Choroid plexus epithelial cell (primary cell): ENCODE measurements at regions not wholly inside any gene's neighbourhood (a gene's known extent, or its start where the extent isn't known, plus 50 kb on each side); places are given as distances from the start of the nearest gene placed in this dataset.
A peak's percentile ranks its signal among the peaks of the same experiment; 100 is the strongest.

Experiments used
- DNase-seq: peaks from one replicate; pipeline ENCODE4 v3.0.0-alpha.2; 2010; ENCODE audit warnings: low read depth
- H3K4me3 ChIP-seq: 2 replicates; pipeline ENCODE4 v1.5.1; 2011; ENCODE audit warnings: low read depth, mild to moderate bottlenecking, control low read depth, low read length, moderate library complexity
- TF ChIP-seq, protein P1 (sequence below): conservative IDR thresholded peaks from 2 replicates; pipeline ENCODE4 v1.5.1; 2011; ENCODE audit warnings: low read depth, mild to moderate bottlenecking, control low read depth, inconsistent platforms, low read length, moderate library complexity

DNA sequence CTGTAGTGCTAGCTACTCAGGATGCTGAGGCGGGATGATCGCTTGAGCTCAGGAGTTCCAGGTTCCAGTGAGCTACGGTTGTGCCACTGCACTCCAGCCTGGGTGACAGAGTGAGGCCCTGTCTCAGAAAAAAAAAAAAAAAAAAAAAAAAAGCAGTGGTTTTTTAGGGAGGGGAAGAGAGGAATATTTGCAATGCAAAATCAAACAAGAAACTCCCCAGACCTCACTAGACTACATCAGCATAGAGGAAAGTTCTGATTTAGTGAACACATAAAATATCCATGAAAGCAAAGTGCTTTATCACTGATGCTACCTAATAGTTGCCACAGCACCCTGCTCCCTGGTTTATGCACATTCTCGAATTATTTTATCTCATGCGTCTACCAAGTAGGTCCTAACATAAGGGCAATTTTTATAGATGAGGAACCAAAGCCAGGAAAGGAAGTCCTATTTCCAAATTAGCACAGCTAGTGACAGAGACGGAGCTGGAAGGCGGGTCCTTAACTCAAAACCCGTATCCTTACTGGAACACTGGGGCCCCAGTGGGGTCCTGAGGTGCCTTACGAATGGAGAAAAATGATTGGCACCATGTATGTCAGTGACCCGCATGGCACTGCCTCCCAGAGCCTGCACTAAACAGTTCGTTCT is 50.7 kb upstream of the GPR157 start:
- TF ChIP-seq, protein P1, sequence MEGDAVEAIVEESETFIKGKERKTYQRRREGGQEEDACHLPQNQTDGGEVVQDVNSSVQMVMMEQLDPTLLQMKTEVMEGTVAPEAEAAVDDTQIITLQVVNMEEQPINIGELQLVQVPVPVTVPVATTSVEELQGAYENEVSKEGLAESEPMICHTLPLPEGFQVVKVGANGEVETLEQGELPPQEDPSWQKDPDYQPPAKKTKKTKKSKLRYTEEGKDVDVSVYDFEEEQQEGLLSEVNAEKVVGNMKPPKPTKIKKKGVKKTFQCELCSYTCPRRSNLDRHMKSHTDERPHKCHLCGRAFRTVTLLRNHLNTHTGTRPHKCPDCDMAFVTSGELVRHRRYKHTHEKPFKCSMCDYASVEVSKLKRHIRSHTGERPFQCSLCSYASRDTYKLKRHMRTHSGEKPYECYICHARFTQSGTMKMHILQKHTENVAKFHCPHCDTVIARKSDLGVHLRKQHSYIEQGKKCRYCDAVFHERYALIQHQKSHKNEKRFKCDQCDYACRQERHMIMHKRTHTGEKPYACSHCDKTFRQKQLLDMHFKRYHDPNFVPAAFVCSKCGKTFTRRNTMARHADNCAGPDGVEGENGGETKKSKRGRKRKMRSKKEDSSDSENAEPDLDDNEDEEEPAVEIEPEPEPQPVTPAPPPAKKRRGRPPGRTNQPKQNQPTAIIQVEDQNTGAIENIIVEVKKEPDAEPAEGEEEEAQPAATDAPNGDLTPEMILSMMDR: no peak
- peak overlapping the region; percentile 82 for H3K4me3 ChIP-seq
- no peak for DNase-seq

DNA sequence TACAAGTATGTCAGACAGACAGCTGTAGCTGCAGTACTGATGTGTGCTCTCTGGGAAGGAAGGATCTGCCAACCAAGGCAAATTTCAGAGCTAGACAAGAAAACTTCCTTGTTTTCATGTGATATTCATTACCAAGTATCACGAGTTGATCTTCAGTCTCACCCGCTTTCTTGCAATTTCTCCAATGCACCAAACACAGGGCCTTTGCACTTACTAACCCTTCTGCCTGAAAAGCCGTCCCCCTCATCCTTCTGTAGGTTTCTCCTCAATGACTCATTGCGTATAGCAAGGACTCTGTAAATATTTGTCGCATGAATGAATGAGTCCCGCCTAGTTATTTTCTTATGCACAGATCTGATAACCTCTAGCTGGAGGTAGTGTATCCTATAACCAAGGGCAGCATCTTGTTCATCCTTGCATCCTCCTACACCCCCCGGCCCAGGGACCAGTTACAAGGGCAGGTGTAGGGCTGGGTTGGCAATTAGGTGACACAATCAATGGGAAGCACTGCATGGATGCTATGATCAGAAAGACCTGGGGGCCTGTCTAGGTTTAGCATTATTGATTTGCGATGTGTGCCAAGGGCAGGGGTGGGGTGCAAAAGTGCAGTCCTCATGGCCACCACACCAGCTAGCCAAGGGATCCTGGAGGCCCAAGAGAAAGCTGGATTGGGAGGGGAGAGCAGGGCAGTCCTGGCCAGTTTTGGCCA is 51.4 kb upstream of the GPR157 start:
- peak overlapping the region; percentile 82 for H3K4me3 ChIP-seq
- DNase-seq: no peak
- TF ChIP-seq, protein P1: no peak

DNA sequence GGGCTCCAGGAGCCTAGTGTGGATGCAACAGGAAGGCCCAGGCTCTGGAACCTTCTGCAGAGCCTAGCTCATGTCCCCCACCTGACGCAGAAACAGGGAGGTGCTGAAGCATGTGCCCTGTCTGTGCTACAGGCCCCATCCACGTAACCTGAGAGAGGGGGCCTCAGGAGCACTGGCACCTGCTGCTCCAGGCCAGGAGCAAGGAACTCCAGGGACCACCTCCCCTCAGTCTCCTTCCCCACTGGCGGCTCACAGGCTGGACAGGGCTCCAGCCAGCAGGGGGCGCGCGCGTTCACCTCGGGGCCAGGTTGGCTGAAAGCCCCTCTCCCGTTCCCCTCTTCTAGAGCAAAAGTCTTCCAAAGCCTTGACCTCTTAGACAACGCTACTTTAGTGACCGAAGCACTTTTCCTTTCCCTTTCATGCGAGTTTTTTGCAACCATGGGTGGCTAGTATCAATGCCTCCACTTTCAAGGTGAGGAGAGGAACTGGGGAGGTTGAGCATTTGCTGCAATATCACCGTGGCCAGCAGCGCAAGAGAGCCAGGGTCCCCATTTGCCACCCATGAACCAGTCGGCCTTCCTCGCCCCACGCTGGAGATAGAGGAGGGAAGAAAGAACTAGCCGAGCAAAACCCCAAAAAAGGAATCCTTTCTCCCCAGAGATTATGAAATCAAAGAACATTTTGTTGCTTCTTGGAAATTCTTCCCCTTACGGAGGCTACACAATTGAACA is 52.4 kb upstream of the GPR157 start:
- peak; percentile 75 for DNase-seq
- TF ChIP-seq, protein P1: peak; percentile 95

DNA sequence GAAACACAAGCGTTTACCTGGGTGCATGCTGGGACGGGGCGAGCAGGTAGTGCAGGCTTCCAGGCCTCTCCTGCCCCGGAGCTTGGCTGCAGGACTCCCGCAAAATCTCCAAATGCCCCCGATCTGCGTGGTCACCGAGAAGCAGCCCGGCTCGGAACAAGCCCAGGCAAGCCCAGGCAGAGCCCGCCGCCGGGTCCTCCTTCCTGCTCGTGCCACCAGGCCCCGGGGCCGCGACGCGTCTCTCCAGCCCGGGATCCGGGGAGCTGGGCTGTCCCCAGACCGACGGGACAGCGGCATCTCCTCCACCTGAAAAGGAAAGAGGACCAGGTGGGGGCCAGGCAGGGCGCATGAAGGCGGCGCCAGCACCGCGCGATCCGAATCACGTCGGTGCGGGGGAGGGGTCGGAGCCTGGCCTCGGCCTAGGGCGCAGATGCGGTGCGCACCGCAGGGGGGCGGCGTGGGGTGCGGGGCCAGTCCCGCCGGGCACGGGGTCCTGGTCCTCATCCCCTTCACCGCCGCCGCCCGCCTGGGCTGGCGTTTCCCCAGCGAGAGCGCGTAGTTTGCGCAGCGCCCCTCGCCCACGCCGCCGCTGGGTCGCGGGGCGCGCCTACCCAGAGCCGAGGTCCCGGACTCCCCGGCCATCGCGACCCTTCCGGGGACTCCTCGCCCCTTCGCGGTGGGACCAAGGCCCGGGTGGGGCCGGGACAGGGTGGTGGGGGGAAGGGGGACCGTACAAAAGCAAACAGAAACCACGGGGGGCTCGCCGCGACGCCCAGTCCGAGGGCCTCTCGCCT is 52.4 kb upstream of the H6PD start:
- peak overlapping the region; percentile 82 for H3K4me3 ChIP-seq
- TF ChIP-seq, protein P1: no peak
- DNase-seq: peak; percentile 55

More for the DNA sequence above, 52.4 kb upstream of the GPR157 start:
- H3K4me3 ChIP-seq: peak overlapping the region; percentile 82

DNA sequence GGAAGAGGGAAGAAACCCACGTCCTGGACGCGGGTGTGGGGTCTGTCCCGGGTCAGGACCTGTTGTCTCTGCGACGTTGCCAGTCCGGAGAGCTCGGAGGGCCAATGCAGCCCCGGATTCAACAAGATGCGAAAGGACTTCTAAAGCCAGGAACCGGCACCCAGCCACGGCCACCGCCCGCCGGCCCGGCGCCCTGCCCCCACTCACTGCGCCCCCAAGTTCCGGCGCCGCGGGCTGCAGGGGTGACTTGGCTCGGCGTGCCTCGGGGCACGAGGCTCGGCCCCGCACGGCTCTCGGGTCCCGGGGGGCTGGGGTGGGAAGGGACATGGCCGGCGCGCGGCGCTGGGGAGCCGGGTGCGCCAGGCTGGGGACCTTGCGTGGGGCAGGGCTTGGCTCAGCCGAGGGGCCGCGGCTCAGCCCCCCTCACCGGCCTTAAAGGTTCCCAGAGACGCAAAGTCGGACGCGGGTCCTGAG is 51.8 kb upstream of the H6PD start:
- TF ChIP-seq, protein P1: no peak
- no peak for DNase-seq
- peak overlapping the region; percentile 82 for H3K4me3 ChIP-seq

DNA sequence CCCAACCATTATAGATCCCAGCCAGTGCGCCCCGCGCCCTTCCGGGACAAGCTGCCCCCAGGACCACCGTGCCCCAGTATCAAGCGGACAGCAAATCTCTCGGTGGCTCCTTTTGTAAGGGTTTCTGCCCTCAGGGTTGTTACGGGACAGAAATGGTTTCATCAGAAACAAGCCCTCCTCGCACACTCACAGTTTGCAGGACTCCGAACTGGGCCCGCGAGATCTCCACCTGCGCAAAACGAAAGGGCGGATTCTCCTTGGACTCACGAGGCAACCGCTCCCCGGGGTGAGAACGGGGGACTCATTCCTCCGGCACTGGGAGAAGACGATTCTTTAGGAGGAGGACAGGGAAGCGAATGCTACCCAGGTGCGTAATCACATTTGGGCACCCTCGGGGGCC is 51.1 kb upstream of the H6PD start:
- peak overlapping the region; percentile 82 for H3K4me3 ChIP-seq
- TF ChIP-seq, protein P1: no peak
- no peak for DNase-seq
